ENCODE measurements at regions not wholly inside any gene's neighbourhood (a gene's known extent, or its start where the extent isn't known, plus 50 kb on each side); places are given as distances from the start of the nearest gene placed in this dataset.
A peak's percentile ranks its signal among the peaks of the same experiment; 100 is the strongest.

GRCh38 chr2:236767941-236768340 is 198.3 kb downstream of the ACKR3 start:
- Histone ChIP-seq H3K4me3 (ENCODE audit: low read depth in 1 of 3, low read length in 3 of 3) (no peak overlapping the region), H3K36me3 (ENCODE audit: control insufficient read depth in 3 of 3, insufficient read depth in 2 of 3, low read depth in 1 of 3, low read length in 3 of 3) (no peaks in the 10 kb centered on the region), H3K27me3 (ENCODE audit: control insufficient read depth in 3 of 3, insufficient read depth in 3 of 3, low read length in 3 of 3) (no peaks in the 10 kb centered on the region), H3K9me3 (ENCODE audit: control insufficient read depth in 2 of 2, insufficient read depth in 1 of 2, low read depth in 1 of 2, low read length in 1 of 2) (peaks cover 0 to 5% of the 10 kb centered on the region in 2 donors), H3K4me1 (ENCODE audit: control insufficient read depth in 3 of 3, insufficient read depth in 2 of 3, low read depth in 1 of 3, low read length in 2 of 3) (no peaks in the 10 kb centered on the region), H3K27ac (ENCODE audit: low read depth in 1 of 3, low read length in 2 of 3) (no peak overlapping the region)
- FAIRE-seq (no peak), DNase-seq (no peak)
- 86 to 92% (median 90%) methylated on average over 7 of the region's 7 CpGs for WGBS, 3 donors

GRCh38 chr2:236768393-236769140 is 198.9 kb downstream of the ACKR3 start:
- no peak overlapping the region for H3K27ac ChIP-seq (ENCODE audit: low read depth in 1 of 3, low read length in 2 of 3)
- no peaks in the 10 kb centered on the region for H3K4me1 ChIP-seq (ENCODE audit: control insufficient read depth in 3 of 3, insufficient read depth in 2 of 3, low read depth in 1 of 3, low read length in 2 of 3)
- DNase-seq = no peak
- FAIRE-seq = no peak
- no peaks in the 10 kb centered on the region for H3K36me3 ChIP-seq (ENCODE audit: control insufficient read depth in 3 of 3, insufficient read depth in 2 of 3, low read depth in 1 of 3, low read length in 3 of 3)
- H3K4me3 ChIP-seq (ENCODE audit: low read depth in 1 of 3, low read length in 3 of 3) = no peak overlapping the region
- no peaks in the 10 kb centered on the region for H3K27me3 ChIP-seq (ENCODE audit: control insufficient read depth in 3 of 3, insufficient read depth in 3 of 3, low read length in 3 of 3)
- peaks cover 0 to 5% of the 10 kb centered on the region in 2 donors for H3K9me3 ChIP-seq (ENCODE audit: control insufficient read depth in 2 of 2, insufficient read depth in 1 of 2, low read depth in 1 of 2, low read length in 1 of 2)
- 84 to 90% (median 87%) methylated on average over 4 of the region's 4 CpGs for WGBS, 3 donors

- WGBS, 3 donors = 84 to 90% (median 87%) methylated on average over 9 of the region's 9 CpGs
- no peaks in the 10 kb centered on the region for H3K27me3 ChIP-seq (ENCODE audit: control insufficient read depth in 3 of 3, insufficient read depth in 3 of 3, low read length in 3 of 3)
- H3K4me3 ChIP-seq (ENCODE audit: low read depth in 1 of 3, low read length in 3 of 3) = no peak overlapping the region
- FAIRE-seq (no peak), DNase-seq (no peak)
- peaks cover 0 to 5% of the 10 kb centered on the region in 2 donors for H3K9me3 ChIP-seq (ENCODE audit: control insufficient read depth in 2 of 2, insufficient read depth in 1 of 2, low read depth in 1 of 2, low read length in 1 of 2)
- no peaks in the 10 kb centered on the region for H3K4me1 ChIP-seq (ENCODE audit: control insufficient read depth in 3 of 3, insufficient read depth in 2 of 3, low read depth in 1 of 3, low read length in 2 of 3)
- H3K36me3 ChIP-seq (ENCODE audit: control insufficient read depth in 3 of 3, insufficient read depth in 2 of 3, low read depth in 1 of 3, low read length in 3 of 3) = no peaks in the 10 kb centered on the region
- H3K27ac ChIP-seq (ENCODE audit: low read depth in 1 of 3, low read length in 2 of 3) = no peak overlapping the region
Measured at GRCh38 chr2:236769981-236770671, 200.5 kb downstream of the ACKR3 start.

- H3K27ac ChIP-seq (ENCODE audit: low read depth in 1 of 3, low read length in 2 of 3) = no peak overlapping the region
- FAIRE-seq = no peak
- no peaks in the 10 kb centered on the region for H3K27me3 ChIP-seq (ENCODE audit: control insufficient read depth in 3 of 3, insufficient read depth in 3 of 3, low read length in 3 of 3)
- DNase-seq = no peak
- no peaks in the 10 kb centered on the region for H3K36me3 ChIP-seq (ENCODE audit: control insufficient read depth in 3 of 3, insufficient read depth in 2 of 3, low read depth in 1 of 3, low read length in 3 of 3)
- WGBS, 3 donors = 73 to 85% (median 76%) methylated on average over 17 of the region's 17 CpGs
- H3K4me3 ChIP-seq (ENCODE audit: low read depth in 1 of 3, low read length in 3 of 3) = no peak overlapping the region
- peaks cover 0 to 8% (median 0%) of the 10 kb centered on the region in 3 donors for H3K4me1 ChIP-seq (ENCODE audit: control insufficient read depth in 3 of 3, insufficient read depth in 2 of 3, low read depth in 1 of 3, low read length in 2 of 3)
- peaks cover 0 to 5% of the 10 kb centered on the region in 2 donors for H3K9me3 ChIP-seq (ENCODE audit: control insufficient read depth in 2 of 2, insufficient read depth in 1 of 2, low read depth in 1 of 2, low read length in 1 of 2)
Measured at GRCh38 chr2:236772220-236772837, 202.7 kb downstream of the ACKR3 start.

GRCh38 chr2:236773206-236773605 is 203.6 kb downstream of the ACKR3 start:
- no peak overlapping the region for H3K27ac ChIP-seq (ENCODE audit: low read depth in 1 of 3, low read length in 2 of 3)
- H3K9me3 ChIP-seq (ENCODE audit: control insufficient read depth in 2 of 2, insufficient read depth in 1 of 2, low read depth in 1 of 2, low read length in 1 of 2) = no peaks in the 10 kb centered on the region
- WGBS, 3 donors = 80 to 89% (median 89%) methylated on average over 9 of the region's 9 CpGs
- DNase-seq (no peak), FAIRE-seq (no peak)
- no peak overlapping the region for H3K4me3 ChIP-seq (ENCODE audit: low read depth in 1 of 3, low read length in 3 of 3)
- H3K36me3 ChIP-seq (ENCODE audit: control insufficient read depth in 3 of 3, insufficient read depth in 2 of 3, low read depth in 1 of 3, low read length in 3 of 3) = no peaks in the 10 kb centered on the region
- peaks cover 0 to 8% (median 0%) of the 10 kb centered on the region in 3 donors for H3K4me1 ChIP-seq (ENCODE audit: control insufficient read depth in 3 of 3, insufficient read depth in 2 of 3, low read depth in 1 of 3, low read length in 2 of 3)
- no peaks in the 10 kb centered on the region for H3K27me3 ChIP-seq (ENCODE audit: control insufficient read depth in 3 of 3, insufficient read depth in 3 of 3, low read length in 3 of 3)

- Histone ChIP-seq H3K9me3 (ENCODE audit: control insufficient read depth in 2 of 2, insufficient read depth in 1 of 2, low read depth in 1 of 2, low read length in 1 of 2) (no peaks in the 10 kb centered on the region), H3K4me1 (ENCODE audit: control insufficient read depth in 3 of 3, insufficient read depth in 2 of 3, low read depth in 1 of 3, low read length in 2 of 3) (peaks cover 0 to 8% (median 0%) of the 10 kb centered on the region in 3 donors), H3K27ac (ENCODE audit: low read depth in 1 of 3, low read length in 2 of 3) (no peak overlapping the region), H3K27me3 (ENCODE audit: control insufficient read depth in 3 of 3, insufficient read depth in 3 of 3, low read length in 3 of 3) (no peaks in the 10 kb centered on the region), H3K4me3 (ENCODE audit: low read depth in 1 of 3, low read length in 3 of 3) (no peak overlapping the region), H3K36me3 (ENCODE audit: control insufficient read depth in 3 of 3, insufficient read depth in 2 of 3, low read depth in 1 of 3, low read length in 3 of 3) (no peaks in the 10 kb centered on the region)
- WGBS, 3 donors = 78 to 91% (median 85%) methylated on average over 9 of the region's 9 CpGs
- DNase-seq = no peak
- FAIRE-seq = no peak
Measured at GRCh38 chr2:236774171-236774570, 204.5 kb downstream of the ACKR3 start.

GRCh38 chr2:236775511-236775910 is 205.9 kb downstream of the ACKR3 start:
- DNase-seq (no peak), FAIRE-seq (no peak)
- WGBS, 3 donors = 43 to 48% (median 48%) methylated on average over 2 of the region's 2 CpGs
- Histone ChIP-seq H3K36me3 (ENCODE audit: control insufficient read depth in 3 of 3, insufficient read depth in 2 of 3, low read depth in 1 of 3, low read length in 3 of 3) (no peaks in the 10 kb centered on the region), H3K27me3 (ENCODE audit: control insufficient read depth in 3 of 3, insufficient read depth in 3 of 3, low read length in 3 of 3) (no peaks in the 10 kb centered on the region), H3K4me3 (ENCODE audit: low read depth in 1 of 3, low read length in 3 of 3) (no peak overlapping the region), H3K9me3 (ENCODE audit: control insufficient read depth in 2 of 2, insufficient read depth in 1 of 2, low read depth in 1 of 2, low read length in 1 of 2) (no peaks in the 10 kb centered on the region), H3K4me1 (ENCODE audit: control insufficient read depth in 3 of 3, insufficient read depth in 2 of 3, low read depth in 1 of 3, low read length in 2 of 3) (peaks cover 0 to 8% (median 0%) of the 10 kb centered on the region in 3 donors), H3K27ac (ENCODE audit: low read depth in 1 of 3, low read length in 2 of 3) (no peak overlapping the region)

- Histone ChIP-seq H3K9me3 (ENCODE audit: control insufficient read depth in 2 of 2, insufficient read depth in 1 of 2, low read depth in 1 of 2, low read length in 1 of 2) (no peaks in the 10 kb centered on the region), H3K4me1 (ENCODE audit: control insufficient read depth in 3 of 3, insufficient read depth in 2 of 3, low read depth in 1 of 3, low read length in 2 of 3) (peaks cover 0 to 8% (median 0%) of the 10 kb centered on the region in 3 donors), H3K27ac (ENCODE audit: low read depth in 1 of 3, low read length in 2 of 3) (no peak overlapping the region), H3K4me3 (ENCODE audit: low read depth in 1 of 3, low read length in 3 of 3) (no peak overlapping the region), H3K27me3 (ENCODE audit: control insufficient read depth in 3 of 3, insufficient read depth in 3 of 3, low read length in 3 of 3) (no peaks in the 10 kb centered on the region), H3K36me3 (ENCODE audit: control insufficient read depth in 3 of 3, insufficient read depth in 2 of 3, low read depth in 1 of 3, low read length in 3 of 3) (no peaks in the 10 kb centered on the region)
- WGBS, 3 donors = 35 to 73% (median 62%) methylated on average over 10 of the region's 10 CpGs
- FAIRE-seq (no peak), DNase-seq (peak; percentile 43 to 49)
Measured at GRCh38 chr2:236776206-236776605, 206.6 kb downstream of the ACKR3 start.

All from small intestine (tissue), 7 donors.